ENCODE measurements at regions not wholly inside any gene's neighbourhood (a gene's known extent, or its start where the extent isn't known, plus 50 kb on each side); places are given as distances from the start of the nearest gene placed in this dataset.

GRCh38 chr9:126122901-126123616, 203.6 kb upstream of the MVB12B start:
- no peaks in the 10 kb centered on the region for H3K27me3 ChIP-seq (ENCODE audit: insufficient read depth, poor library complexity, severe bottlenecking)
- DNase-seq (ENCODE audit: low read depth in 1 of 2, low spot score in 1 of 2), result no peak
- TF ChIP-seq GABPA (IDR thresholded peaks at IDR 0.05; ENCODE audit: low read depth) (no peak), SPI1 (IDR thresholded peaks at IDR 0.05; ENCODE audit: borderline replicate concordance, low read depth) (no peak), REST (IDR thresholded peaks at IDR 0.05; ENCODE audit: insufficient replicate concordance, low read depth) (no peak), POLR2AphosphoS5 (IDR thresholded peaks at IDR 0.05; ENCODE audit: low read depth) (no peak), CTCF (IDR thresholded peaks at IDR 0.05; ENCODE audit: insufficient read depth, low read length) (no peak)

GRCh38 chr9:126123927-126124326, 202.7 kb upstream of the MVB12B start:
- Histone ChIP-seq H3K4me3 (replicated peaks; ENCODE audit: insufficient read depth, low read length) (no peak overlapping the region), H3K27me3 (ENCODE audit: insufficient read depth, poor library complexity, severe bottlenecking) (no peaks in the 10 kb centered on the region), H3K27ac (replicated peaks) (no peak overlapping the region)
- no peak for DNase-seq (ENCODE audit: low read depth in 1 of 2, low spot score in 1 of 2)
- TF ChIP-seq SPI1 (IDR thresholded peaks at IDR 0.05; ENCODE audit: borderline replicate concordance, low read depth) (no peak), GABPA (IDR thresholded peaks at IDR 0.05; ENCODE audit: low read depth) (no peak), CTCF (IDR thresholded peaks at IDR 0.05; ENCODE audit: insufficient read depth, low read length) (no peak), POLR2AphosphoS5 (IDR thresholded peaks at IDR 0.05; ENCODE audit: low read depth) (no peak), REST (IDR thresholded peaks at IDR 0.05; ENCODE audit: insufficient replicate concordance, low read depth) (no peak)

More at GRCh38 chr9:126122901-126123616, 203.6 kb upstream of the MVB12B start:
- no peak overlapping the region for H3K4me3 ChIP-seq (replicated peaks; ENCODE audit: insufficient read depth, low read length)
- H3K27ac ChIP-seq (replicated peaks), result no peak overlapping the region

- H3K27ac ChIP-seq (replicated peaks), result no peak overlapping the region
- DNase-seq (ENCODE audit: low read depth in 1 of 2, low spot score in 1 of 2), result no peak
- TF ChIP-seq POLR2AphosphoS5 (IDR thresholded peaks at IDR 0.05; ENCODE audit: low read depth) (no peak), CTCF (IDR thresholded peaks at IDR 0.05; ENCODE audit: insufficient read depth, low read length) (no peak)
- no peak overlapping the region for H3K4me3 ChIP-seq (replicated peaks; ENCODE audit: insufficient read depth, low read length)
- H3K27me3 ChIP-seq (ENCODE audit: insufficient read depth, poor library complexity, severe bottlenecking), result no peaks in the 10 kb centered on the region
Observed at GRCh38 chr9:126125177-126125576, 201.5 kb upstream of the MVB12B start.

GRCh38 chr9:126125577-126125976, 201.1 kb upstream of the MVB12B start:
- Histone ChIP-seq H3K27me3 (ENCODE audit: insufficient read depth, poor library complexity, severe bottlenecking) (no peaks in the 10 kb centered on the region), H3K27ac (replicated peaks) (no peak overlapping the region), H3K4me3 (replicated peaks; ENCODE audit: insufficient read depth, low read length) (no peak overlapping the region)
- DNase-seq (ENCODE audit: low read depth in 1 of 2, low spot score in 1 of 2), result no peak
- TF ChIP-seq REST (IDR thresholded peaks at IDR 0.05; ENCODE audit: insufficient replicate concordance, low read depth), result no peak
- TF ChIP-seq CTCF (IDR thresholded peaks at IDR 0.05; ENCODE audit: insufficient read depth, low read length), result no peak
- no peak for TF ChIP-seq POLR2AphosphoS5 (IDR thresholded peaks at IDR 0.05; ENCODE audit: low read depth)
- no peak for TF ChIP-seq GABPA (IDR thresholded peaks at IDR 0.05; ENCODE audit: low read depth)
- TF ChIP-seq SPI1 (IDR thresholded peaks at IDR 0.05; ENCODE audit: borderline replicate concordance, low read depth), result no peak

All from HL-60 (cell line).